Left lung (tissue), 4 donors: ENCODE measurements at regions not wholly inside any gene's neighbourhood (a gene's known extent, or its start where the extent isn't known, plus 50 kb on each side); places are given as distances from the start of the nearest gene placed in this dataset.

ENCODE experiments used
- ATAC-seq: fragments of 200-7000 bp; cut with Tn5 transposase; one replicate; pipeline ENCODE4 v1.9.1; 2020; ENCODE audit warnings: moderate library complexity
- DNase-seq, 4 donors: peaks; one replicate each; pipeline ENCODE4 v3.0.0-alpha.2; 2013 to 2020
- H3K27ac ChIP-seq, 2 donors: fragments of 200-600 bp; sonication (generic) in 1 of 2; one replicate each; pipeline versions ENCODE4 v1.5.0 to v1.8.0; 2020 to 2021
- H3K27me3 ChIP-seq, 2 donors: fragments of 200-600 bp; sonication (generic) in 1 of 2; one replicate each; pipeline versions ENCODE4 v1.5.0 to v1.8.0; 2020 to 2021
- H3K36me3 ChIP-seq, 2 donors: fragments of 200-600 bp; sonication (generic) in 1 of 2; one replicate each; pipeline versions ENCODE4 v1.5.0 to v1.8.0; 2020 to 2021
- H3K4me1 ChIP-seq, 2 donors: fragments of 200-600 bp; one replicate each; pipeline ENCODE4 v1.8.0; 2021
- H3K4me3 ChIP-seq, 2 donors: fragments of 200-600 bp; sonication (generic) in 1 of 2; one replicate each; pipeline versions ENCODE4 v1.5.0 to v1.8.0; 2020 to 2021; ENCODE audit warnings: mild to moderate bottlenecking in 1 of 2
- H3K9me3 ChIP-seq, 2 donors: fragments of 200-600 bp; sonication (generic) in 1 of 2; one replicate each; pipeline versions ENCODE4 v1.5.0 to v1.8.0; 2020 to 2021
- intact Hi-C, 2 donors: fragments of 100-400 bp; cut with DNase I; formaldehyde crosslinking; loops; one replicate each; pipeline versions ENCODE4 v1.11.2 to v1.14.2; 2022
- TF ChIP-seq, protein P1 (sequence below), 2 donors: fragments of 200-600 bp; sonication (generic) in 1 of 2; IDR thresholded peaks; one replicate each; pipeline versions ENCODE4 v1.5.0 to v1.8.0; 2021; ENCODE audit warnings: antibody characterized with exemption in 2 of 2
- donor health status: DM: no; HTN: yes; CAD: no.
- donor health status: DM: no; HTN: no; CAD: no.

DNA sequence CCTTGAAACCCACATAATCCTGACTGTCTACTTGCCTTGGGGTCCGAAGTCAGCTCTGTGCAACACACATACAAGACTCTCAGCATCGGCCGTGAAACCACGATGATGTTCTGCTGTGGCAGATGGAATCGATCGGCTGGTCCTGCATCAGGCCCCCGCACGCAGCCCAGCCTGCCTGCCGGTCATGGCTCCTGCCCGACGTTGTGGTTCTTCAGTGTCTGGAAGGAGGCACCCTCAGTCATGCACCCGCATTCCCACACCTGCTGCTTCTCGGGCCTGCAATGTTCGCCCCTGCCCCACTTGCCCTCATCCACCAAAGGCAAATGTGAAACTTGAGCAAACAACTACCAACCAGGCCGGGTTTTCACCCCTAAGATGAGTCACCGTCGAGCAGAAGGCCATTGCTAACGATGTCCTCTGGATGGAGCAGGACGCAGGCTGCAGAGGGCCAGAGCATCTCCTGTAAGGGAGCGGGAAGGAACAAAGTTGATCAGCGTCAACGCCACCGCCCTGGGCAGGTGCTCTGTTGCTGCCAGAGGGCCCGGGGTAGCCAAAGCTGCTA lies 128.9 kb upstream of the PDE10A start:
- no peak for DNase-seq
- no peaks in the 10 kb centered on the region for H3K36me3 ChIP-seq
- intact Hi-C loops = no loop called here
- H3K27me3 ChIP-seq = no peaks in the 10 kb centered on the region
- H3K4me1 ChIP-seq = no peaks in the 10 kb centered on the region
- no peak overlapping the region for H3K4me3 ChIP-seq
- TF ChIP-seq, protein P1, sequence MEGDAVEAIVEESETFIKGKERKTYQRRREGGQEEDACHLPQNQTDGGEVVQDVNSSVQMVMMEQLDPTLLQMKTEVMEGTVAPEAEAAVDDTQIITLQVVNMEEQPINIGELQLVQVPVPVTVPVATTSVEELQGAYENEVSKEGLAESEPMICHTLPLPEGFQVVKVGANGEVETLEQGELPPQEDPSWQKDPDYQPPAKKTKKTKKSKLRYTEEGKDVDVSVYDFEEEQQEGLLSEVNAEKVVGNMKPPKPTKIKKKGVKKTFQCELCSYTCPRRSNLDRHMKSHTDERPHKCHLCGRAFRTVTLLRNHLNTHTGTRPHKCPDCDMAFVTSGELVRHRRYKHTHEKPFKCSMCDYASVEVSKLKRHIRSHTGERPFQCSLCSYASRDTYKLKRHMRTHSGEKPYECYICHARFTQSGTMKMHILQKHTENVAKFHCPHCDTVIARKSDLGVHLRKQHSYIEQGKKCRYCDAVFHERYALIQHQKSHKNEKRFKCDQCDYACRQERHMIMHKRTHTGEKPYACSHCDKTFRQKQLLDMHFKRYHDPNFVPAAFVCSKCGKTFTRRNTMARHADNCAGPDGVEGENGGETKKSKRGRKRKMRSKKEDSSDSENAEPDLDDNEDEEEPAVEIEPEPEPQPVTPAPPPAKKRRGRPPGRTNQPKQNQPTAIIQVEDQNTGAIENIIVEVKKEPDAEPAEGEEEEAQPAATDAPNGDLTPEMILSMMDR (IDR thresholded peaks at IDR 0.05) = no peak
- H3K9me3 ChIP-seq = no peaks in the 10 kb centered on the region
- H3K27ac ChIP-seq = no peak overlapping the region
- no peak for ATAC-seq

DNA sequence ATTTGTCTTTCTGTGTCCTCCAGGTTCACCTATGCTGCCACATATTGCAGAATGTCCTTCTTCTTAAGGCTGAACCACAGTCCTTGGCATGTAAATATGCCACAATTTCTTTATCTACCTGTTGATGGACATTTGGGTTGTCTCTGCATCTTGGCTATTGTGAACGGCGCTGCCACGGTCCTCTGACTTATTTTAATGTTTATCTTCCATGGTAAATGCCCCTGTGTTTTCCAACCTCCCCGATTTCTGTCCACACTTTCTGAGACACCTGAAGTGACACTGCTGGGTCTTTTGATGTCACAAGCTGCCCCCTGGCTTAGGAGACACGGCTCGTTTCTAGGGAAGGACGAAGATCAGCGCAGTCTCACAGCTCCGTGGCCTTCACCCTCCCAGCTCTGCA lies 128.3 kb upstream of the PDE10A start:
- DNase-seq = no peak
- H3K36me3 ChIP-seq = no peaks in the 10 kb centered on the region
- intact Hi-C loops = no loop called here
- H3K4me1 ChIP-seq = no peaks in the 10 kb centered on the region
- H3K27me3 ChIP-seq = no peaks in the 10 kb centered on the region
- no peaks in the 10 kb centered on the region for H3K9me3 ChIP-seq
- no peak for ATAC-seq
- H3K4me3 ChIP-seq = no peak overlapping the region
- H3K27ac ChIP-seq = no peak overlapping the region
- TF ChIP-seq, protein P1 (IDR thresholded peaks at IDR 0.05) = no peak

DNA sequence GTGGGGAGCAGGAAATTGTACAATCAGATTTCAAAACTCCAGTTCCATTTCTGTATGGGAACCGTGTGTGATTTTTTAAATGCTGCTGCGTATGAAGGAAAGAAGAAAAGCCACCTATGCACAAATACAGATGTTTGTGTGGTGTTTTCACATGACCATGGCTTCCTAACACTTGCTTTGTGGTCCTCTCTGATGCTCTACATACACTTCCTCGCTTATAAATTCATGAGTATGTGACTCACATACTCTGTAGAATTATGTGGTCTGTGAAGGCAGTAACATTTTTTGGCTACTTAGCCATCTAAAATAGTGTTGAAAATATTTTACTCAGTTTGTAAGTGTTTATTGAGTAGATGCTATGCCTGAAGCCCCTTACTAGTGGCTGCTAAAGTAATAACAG lies 119.8 kb upstream of the PDE10A start:
- Histone ChIP-seq H3K4me3 (no peak overlapping the region), H3K4me1 (no peaks in the 10 kb centered on the region), H3K27me3 (no peaks in the 10 kb centered on the region), H3K36me3 (no peaks in the 10 kb centered on the region), H3K27ac (no peak overlapping the region), H3K9me3 (no peaks in the 10 kb centered on the region)
- intact Hi-C loops = no loop called here
- DNase-seq (no peak), ATAC-seq (no peak)
- TF ChIP-seq, protein P1 (IDR thresholded peaks at IDR 0.05) = no peak

DNA sequence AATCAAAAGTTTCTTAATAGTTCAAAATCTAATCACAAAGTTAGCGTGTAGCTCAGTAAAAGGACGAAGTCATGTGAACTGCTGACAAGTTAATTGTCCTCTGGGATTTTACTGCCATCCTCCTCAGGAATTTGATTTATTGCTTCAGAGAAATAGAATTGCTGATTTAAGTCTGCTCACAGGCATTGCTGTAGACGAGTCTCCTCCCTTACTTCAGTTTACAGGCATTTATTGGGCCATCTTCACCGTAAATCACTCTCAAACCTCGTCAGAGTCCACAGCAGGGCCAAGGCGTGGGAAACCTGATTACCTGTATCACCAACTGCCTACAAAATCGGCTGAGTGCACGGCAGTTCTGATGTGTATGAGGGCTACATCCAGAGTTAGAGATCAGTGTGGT lies 119.1 kb upstream of the PDE10A start:
- DNase-seq (no peak), ATAC-seq (no peak)
- H3K4me1 ChIP-seq = no peaks in the 10 kb centered on the region
- no peaks in the 10 kb centered on the region for H3K27me3 ChIP-seq
- H3K27ac ChIP-seq = no peak overlapping the region
- H3K9me3 ChIP-seq = no peaks in the 10 kb centered on the region
- no peaks in the 10 kb centered on the region for H3K36me3 ChIP-seq
- TF ChIP-seq, protein P1 (IDR thresholded peaks at IDR 0.05) = no peak
- H3K4me3 ChIP-seq = no peak overlapping the region
- intact Hi-C loops = no loop called here

DNA sequence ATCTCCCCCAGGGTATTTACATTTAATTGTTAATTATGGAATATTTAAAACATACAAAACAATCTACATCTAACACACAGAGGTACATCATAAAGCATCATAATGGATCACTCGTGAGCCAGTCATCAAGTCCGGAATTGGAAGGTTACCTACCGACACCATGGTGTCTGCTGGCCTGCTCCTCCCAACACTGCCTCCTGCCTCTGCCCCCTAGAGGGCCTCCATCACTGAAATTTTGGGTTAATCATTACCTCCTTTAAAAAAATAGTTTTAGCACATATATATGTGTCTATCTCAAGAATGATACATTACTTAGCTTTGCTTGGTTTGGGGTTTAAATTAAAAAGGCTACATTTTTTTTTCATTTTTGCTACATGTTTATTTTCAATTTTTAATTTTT lies 114.6 kb upstream of the PDE10A start:
- ATAC-seq (no peak), DNase-seq (no peak)
- TF ChIP-seq, protein P1 (IDR thresholded peaks at IDR 0.05) = no peak
- Histone ChIP-seq H3K36me3 (no peaks in the 10 kb centered on the region), H3K4me1 (peaks cover 0 to 6% of the 10 kb centered on the region in 2 donors), H3K27ac (no peak overlapping the region), H3K27me3 (no peaks in the 10 kb centered on the region), H3K4me3 (no peak overlapping the region), H3K9me3 (no peaks in the 10 kb centered on the region)
- intact Hi-C loops = no loop called here
